ENCODE measurements at regions not wholly inside any gene's neighbourhood (a gene's known extent, or its start where the extent isn't known, plus 50 kb on each side); places are given as distances from the start of the nearest gene placed in this dataset.

GRCh38 chr12:124726596-124727263 is 136.9 kb downstream of the SCARB1 start:
- DNase-seq (ENCODE audit: low spot score) = no peak

GRCh38 chr12:124725597-124726237 is 137.9 kb downstream of the SCARB1 start:
- no peak for DNase-seq (ENCODE audit: low spot score)

- no peak for DNase-seq (ENCODE audit: low spot score)
Measured at GRCh38 chr12:124725099-124725498, 138.6 kb downstream of the SCARB1 start.

- DNase-seq (ENCODE audit: low spot score) = no peak
Measured at GRCh38 chr12:124722878-124723277, 140.8 kb downstream of the SCARB1 start.

GRCh38 chr12:124721501-124722162 is 142.0 kb downstream of the SCARB1 start:
- no peak for DNase-seq (ENCODE audit: low spot score)

DNA sequence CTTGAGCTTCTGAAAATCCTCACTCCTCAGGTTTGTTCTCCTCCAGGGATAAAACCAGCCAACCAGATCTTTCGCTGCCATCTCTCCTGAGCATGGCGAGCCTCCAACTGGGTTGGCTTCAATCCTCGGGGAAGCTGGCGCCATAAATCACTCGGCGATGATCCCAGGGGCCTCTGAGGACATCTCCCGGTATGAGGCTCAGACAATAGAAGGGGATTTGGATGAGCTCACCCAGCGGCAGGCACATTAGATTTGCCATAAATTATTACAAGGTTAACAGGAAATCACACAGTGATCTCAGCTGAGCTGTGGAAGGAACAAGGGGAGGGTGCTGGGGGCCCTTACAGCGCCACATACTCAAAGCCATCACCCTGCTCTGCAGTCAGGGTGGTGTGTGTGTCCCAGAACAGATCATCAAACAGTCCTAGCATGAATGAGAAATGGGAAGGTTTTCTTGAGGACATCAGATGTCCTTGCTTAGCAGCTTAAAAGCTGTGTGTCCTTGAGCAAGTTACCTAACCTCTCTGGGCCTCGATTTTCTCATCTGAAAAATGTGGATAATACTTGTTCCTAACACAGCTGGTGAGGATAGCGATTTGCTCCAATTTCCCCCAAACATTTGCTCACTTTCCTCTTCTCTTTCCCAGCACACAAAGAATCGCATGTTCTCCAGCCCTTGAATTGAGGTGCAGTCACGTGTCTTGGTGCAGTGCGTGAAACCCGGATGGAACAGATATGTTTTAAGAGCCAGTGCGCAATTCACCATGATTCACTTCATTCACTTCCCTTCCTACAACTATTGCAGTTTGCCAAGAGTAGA is 142.8 kb downstream of the SCARB1 start:
- no peak for DNase-seq (ENCODE audit: low spot score)

- no peak for DNase-seq (ENCODE audit: low spot score)
Measured at GRCh38 chr12:124720004-124720680, 143.5 kb downstream of the SCARB1 start.

DNA sequence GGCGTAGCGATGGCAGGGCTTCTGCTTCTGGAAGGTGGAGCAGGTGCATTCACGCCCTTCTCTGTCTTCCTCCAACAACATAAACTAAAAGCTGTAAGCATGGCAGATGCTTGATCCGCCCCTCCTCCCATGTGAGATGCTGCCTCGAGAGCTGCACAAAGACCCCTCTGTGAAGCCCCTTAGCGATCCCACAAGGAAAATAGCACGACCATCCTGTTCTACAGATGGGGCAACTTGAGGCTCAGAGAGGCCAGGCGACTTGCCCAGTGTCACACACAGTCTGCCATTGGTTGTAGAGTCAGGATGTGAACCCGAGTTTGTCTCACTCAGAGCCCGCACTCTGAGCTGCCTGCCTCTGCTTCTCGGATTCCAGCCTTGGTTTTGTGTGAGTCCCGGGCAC is 144.4 kb downstream of the SCARB1 start:
- DNase-seq (ENCODE audit: low spot score) = no peak

DNA sequence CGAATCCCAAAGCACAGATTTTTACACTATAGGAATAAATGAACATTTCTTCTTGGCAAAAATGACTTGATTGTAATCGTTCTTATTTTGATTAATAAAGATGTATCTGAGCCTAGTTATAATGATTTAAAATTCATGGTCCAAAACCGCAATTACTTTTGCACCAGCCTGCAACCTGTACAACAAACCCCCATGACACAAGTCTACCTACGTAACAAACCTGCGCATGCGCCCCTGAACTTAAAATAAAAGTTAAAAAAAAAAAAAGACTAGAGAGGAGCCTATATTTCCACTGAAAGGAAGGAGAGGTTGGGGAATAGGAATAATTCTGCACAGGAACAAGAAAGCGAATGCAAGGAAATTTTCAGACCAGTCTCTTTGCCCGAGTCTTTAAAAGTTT is 145.2 kb downstream of the SCARB1 start:
- DNase-seq (ENCODE audit: low spot score) = no peak

GRCh38 chr12:124718036-124718435 is 145.6 kb downstream of the SCARB1 start:
- no peak for DNase-seq (ENCODE audit: low spot score)

DNA sequence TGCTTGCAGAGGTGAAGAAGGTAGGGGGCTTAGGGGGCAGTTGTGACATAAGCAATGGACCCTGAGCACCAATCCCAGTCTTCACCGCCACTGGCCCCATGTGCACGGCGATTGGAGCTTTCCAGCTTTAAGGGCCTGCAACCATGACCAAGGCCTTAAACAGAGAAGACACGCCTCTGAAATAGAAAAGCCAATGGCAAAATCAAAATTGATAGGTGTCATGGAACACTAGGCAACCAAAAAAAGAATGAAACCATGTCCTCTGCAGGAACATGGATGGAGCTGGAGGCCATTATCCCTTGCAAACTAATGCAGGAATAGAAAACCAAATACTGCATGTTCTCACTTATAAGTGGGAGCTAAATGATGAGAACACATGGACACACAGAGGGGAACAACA is 146.3 kb downstream of the SCARB1 start:
- no peak for DNase-seq (ENCODE audit: low spot score)

GRCh38 chr12:124716208-124717130 is 147.2 kb downstream of the SCARB1 start:
- DNase-seq (ENCODE audit: low spot score) = no peak

- DNase-seq (ENCODE audit: low spot score) = no peak
Measured at GRCh38 chr12:124715121-124715990, 147.9 kb upstream of the NCOR2 start.

- no peak for DNase-seq (ENCODE audit: low spot score)
Measured at GRCh38 chr12:124713436-124714082, 146.1 kb upstream of the NCOR2 start.

GRCh38 chr12:124713041-124713435 is 145.6 kb upstream of the NCOR2 start:
- DNase-seq (ENCODE audit: low spot score) = no peak

GRCh38 chr12:124711344-124711743 is 143.9 kb upstream of the NCOR2 start:
- DNase-seq (ENCODE audit: low spot score) = no peak

DNA sequence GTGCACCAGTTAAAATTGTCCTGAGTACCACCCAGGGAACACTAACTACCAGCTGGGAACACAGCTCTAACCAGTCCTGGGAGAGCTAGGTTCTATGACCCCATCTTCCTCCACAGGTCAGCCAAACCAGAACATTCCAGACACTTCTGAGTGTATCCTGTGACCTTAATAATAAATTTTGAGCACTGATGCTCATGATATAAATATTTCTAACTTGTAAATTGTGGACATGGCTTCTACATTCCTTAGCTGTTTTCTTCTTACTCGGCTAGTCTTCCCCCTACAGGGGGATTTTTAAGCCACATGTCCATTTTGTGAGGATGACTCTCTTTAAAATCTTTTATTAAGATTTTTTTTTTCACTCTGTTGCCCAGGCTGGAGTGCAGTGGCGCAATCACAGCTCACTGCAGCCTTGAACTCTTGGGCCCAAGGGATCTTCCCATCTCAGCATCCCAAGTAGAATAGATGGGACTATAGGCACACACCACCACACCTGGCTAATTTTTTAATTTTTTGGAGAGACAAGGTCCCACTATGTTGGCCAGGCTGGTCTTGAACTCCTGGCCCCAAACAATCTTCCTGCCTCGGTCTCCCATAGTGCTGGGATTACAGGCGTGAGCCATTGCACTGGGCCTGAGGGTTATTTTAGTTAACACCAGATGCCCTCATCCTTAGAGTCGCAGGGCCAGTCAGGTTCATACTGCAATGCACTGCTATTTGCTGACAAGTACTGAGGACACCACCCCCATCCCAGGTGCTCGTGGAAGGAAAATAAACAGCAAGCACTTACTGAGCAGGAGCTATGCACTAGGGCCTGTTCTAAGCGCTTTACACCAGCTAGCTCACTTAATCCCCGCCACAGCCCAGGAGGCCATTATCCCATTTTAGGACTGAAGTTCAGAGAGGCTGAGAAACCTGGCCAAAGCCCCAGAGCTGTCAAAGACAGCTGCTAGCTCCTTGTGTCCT is 142.6 kb upstream of the NCOR2 start:
- DNase-seq (ENCODE audit: low spot score) = no peak

DNA sequence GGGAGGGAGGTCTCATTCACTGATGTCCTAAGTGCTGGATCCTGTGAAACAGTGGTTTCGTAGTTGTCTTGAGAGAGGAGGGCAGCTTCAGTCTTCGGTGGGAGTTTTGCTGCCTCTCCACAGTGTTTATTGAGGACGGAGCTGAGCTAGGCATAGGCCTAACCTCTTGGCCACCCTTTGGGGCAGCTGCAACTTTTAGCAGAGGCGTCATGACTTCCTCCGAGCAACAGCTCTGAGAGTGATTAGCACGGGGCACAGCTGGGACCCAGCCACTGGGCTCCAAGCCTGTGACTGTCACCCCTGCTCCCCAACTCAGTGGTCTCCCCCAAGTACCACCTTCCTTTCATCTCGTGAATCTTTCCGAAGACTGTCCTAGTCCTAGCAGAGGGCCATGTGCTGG is 139.9 kb upstream of the NCOR2 start:
- DNase-seq (ENCODE audit: low spot score) = no peak
